Thyroid gland (tissue), 4 donors: ENCODE measurements at regions not wholly inside any gene's neighbourhood (a gene's known extent, or its start where the extent isn't known, plus 50 kb on each side); places are given as distances from the start of the nearest gene placed in this dataset.

Experiments
- POLR2A ChIP-seq, 2 donors: fragments of 450-650 bp; IDR thresholded peaks; one replicate each; pipeline ENCODE4 v1.6.1; 2017; ENCODE audit warnings: antibody characterized with exemption in 2 of 2, mild to moderate bottlenecking in 2 of 2, moderate library complexity in 1 of 2
- TF ChIP-seq, protein P1 (sequence below), 6 experiments: fragments of 200-600 bp in 3 of 6; fragments of 450-650 bp in 3 of 6; sonication (generic) in 3 of 6; IDR thresholded peaks; one replicate each; pipeline ENCODE4 v1.5.1; 2016 to 2019; ENCODE audit warnings: antibody characterized with exemption in 6 of 6, mild to moderate bottlenecking in 2 of 6, inconsistent platforms in 1 of 6, moderate library complexity in 1 of 6

DNA sequence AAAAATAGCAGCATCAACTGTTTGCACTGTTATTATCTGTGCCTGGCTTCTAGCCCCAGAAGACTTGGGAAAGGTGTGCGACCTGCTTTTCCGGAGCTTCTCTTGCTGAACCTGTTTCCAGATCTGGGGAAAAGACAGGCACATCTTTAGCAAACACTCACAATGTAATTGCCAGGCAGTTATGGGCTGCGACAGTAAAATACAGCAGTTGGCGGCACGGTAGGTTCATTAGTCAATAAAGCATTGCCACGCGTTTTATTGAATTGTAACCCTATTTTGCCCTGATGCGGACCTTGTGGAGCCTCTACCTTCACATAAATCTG is 223.7 kb upstream of the TSHZ3 start:
- TF ChIP-seq, protein P1, sequence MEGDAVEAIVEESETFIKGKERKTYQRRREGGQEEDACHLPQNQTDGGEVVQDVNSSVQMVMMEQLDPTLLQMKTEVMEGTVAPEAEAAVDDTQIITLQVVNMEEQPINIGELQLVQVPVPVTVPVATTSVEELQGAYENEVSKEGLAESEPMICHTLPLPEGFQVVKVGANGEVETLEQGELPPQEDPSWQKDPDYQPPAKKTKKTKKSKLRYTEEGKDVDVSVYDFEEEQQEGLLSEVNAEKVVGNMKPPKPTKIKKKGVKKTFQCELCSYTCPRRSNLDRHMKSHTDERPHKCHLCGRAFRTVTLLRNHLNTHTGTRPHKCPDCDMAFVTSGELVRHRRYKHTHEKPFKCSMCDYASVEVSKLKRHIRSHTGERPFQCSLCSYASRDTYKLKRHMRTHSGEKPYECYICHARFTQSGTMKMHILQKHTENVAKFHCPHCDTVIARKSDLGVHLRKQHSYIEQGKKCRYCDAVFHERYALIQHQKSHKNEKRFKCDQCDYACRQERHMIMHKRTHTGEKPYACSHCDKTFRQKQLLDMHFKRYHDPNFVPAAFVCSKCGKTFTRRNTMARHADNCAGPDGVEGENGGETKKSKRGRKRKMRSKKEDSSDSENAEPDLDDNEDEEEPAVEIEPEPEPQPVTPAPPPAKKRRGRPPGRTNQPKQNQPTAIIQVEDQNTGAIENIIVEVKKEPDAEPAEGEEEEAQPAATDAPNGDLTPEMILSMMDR (IDR thresholded peaks at IDR 0.05): no peak
- no peak for TF ChIP-seq POLR2A (IDR thresholded peaks at IDR 0.05)
